GM21515 (cell line): ENCODE measurements at regions not wholly inside any gene's neighbourhood (a gene's known extent, or its start where the extent isn't known, plus 50 kb on each side); places are given as distances from the start of the nearest gene placed in this dataset.

Experiments
- ATAC-seq: cut with Tn5 transposase; IDR thresholded peaks from one replicate; pipeline ENCODE4 v1.9.1; 2021; ENCODE audit not compliant: unreplicated experiment

DNA sequence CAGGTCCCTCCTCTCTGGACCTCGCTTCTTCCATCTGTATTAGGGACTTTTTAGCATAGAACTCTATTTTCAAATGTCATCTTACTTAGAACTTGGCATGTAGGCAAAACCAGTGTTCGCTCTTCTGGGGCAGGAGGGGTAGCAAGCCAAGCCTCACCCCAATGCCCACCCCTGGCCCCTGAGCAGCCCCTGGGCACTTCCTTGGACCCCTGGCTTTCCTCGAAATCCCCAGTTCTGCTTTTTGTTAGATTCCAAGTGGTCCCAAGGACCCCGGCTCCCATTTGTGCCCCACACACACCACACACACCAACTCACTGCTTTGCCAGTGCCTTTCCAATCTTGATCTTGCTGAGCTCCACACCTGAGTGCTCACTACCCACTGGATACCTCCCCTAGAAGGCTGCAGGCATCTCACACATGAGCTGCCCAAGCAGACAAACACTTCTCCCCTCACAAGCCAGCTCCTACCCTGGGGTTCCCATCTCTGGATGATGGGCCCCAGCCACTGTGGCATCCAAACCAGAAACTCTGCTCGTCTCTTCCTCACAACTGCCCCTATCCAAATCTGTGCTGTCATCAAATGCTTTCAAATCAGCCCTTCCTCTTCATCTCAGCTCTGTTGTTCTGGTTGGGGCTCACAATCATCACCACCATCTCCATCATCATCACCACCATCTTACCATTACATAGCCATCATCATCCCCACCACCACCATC, 167.9 kb upstream of the ZMIZ1 start:
- no peak for ATAC-seq

DNA sequence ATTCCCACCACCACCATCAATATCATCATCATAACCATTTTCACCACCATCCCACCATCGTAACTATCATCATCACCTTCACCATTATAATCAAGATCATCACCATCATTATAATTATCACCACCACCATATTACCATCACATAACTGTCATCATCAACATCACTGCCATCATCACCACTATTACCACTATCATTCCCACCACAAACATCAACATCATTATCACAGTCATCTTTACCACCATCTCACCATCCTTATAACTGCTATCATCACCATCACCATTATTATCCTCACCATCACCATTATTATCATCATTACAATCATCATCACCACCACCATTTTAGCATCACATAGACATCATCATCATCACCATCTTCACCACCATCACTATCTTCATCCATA, 167.1 kb upstream of the ZMIZ1 start:
- no peak for ATAC-seq

DNA sequence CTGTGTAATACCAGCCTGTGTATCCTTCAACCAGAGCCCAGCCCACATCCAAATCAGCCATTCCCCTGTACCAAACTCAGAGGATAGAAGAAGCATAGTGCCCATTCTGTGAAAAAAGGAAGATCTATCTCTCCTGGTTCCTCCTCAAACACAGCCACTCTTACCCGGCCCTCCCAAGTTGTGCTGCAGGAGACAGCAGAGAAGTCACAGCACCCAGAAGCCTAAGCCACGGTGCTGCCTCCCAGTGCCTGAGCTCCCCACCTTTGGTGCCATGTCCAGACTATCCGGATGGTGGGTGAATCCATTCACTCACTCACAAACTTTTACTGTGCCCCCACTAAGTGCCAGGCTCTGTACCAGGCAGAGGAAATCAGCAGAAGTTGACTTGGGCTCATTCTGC, 166.0 kb upstream of the ZMIZ1 start:
- no peak for ATAC-seq

GRCh38 chr10:78903341-78903940, 165.3 kb upstream of the ZMIZ1 start:
- ATAC-seq, result no peak

GRCh38 chr10:78904196-78904595, 164.6 kb upstream of the ZMIZ1 start:
- no peak for ATAC-seq

- ATAC-seq, result no peak
Measured at GRCh38 chr10:78905015-78905956, 163.5 kb upstream of the ZMIZ1 start.

GRCh38 chr10:78905957-78906308, 162.8 kb upstream of the ZMIZ1 start:
- ATAC-seq, result no peak

DNA sequence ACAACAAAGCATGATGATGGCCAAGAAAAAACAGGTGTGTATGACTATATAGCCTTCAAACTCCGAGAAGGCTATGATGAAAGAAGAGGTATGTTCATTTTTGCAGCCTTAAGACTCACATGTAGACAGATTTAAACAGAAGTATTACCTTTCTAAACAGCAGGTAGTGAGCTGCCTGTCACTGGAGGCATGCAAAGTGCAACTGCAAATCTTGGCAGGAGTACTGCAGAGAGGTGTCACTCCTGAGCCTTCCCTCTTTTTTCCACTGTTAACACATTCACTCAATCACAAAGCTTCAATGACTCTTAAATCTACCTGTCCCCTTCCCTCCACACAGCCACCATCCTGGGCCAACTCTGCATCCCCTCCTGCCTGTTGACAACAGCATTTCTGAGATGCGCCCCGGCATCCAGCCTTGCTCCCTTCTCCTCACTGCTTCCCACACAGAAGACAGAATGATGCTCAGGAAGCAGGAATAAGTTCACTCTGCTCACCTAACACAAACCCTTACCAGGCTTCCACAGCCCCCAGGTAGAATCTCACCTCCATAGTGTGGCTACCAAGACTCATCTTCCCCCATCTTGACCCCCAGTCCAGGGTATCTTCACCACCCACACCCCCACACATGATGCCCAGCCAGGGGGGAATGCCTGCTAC, 161.9 kb upstream of the ZMIZ1 start:
- ATAC-seq, result no peak

DNA sequence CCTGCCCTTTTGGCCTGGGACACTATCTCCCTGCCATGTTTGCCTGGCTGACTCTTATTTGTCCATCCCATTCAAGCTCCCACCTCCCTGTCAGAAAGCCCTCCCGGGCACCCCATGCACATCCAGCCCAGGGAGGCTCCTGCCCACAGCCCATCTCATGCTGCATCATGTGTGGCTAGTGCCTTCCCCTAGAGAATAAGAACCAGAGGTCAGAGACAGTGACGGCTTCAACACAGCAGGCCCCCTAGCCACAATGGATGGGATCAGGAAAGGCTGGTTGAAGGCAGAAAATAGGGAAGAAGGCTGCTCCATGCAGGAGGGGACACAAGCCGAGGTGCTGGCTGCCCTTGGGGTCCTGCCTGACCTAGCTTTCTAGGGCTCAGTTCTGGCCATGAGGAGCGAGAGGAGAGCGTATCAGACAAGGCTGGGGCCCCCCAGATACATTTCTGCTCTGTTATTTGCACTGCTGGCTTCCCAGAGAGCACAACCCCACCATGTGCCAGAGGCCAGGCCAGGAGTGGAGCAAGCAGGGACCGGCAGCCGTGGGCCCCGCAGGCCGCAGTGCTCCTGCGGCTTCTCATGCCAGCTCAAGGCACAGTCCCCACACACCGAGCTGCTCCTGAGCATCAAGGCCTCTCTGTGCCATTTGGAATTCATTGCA, 161.1 kb upstream of the ZMIZ1 start:
- ATAC-seq, result no peak

- ATAC-seq, result no peak
Measured at GRCh38 chr10:78909221-78909620, 159.5 kb upstream of the ZMIZ1 start.

DNA sequence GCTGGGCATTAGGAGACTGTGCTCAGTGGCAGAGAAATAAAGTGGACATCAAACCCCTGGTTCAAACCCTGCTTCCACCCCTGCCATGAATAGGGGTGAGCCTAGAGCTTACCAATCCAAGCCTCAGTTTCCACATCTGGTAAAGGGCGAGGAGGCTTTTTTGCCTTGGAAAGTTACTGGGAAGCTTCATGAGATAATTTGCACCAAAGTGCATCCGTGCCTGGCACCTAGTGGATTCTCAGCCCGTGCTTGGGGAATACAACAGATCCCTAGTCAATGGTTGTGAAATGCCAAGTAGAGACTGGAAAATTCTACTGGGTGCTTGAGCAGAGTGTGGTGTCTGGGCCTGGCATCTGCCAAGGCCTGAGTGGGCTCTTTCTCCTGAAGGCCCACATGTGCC, 158.7 kb upstream of the ZMIZ1 start:
- ATAC-seq, result no peak

DNA sequence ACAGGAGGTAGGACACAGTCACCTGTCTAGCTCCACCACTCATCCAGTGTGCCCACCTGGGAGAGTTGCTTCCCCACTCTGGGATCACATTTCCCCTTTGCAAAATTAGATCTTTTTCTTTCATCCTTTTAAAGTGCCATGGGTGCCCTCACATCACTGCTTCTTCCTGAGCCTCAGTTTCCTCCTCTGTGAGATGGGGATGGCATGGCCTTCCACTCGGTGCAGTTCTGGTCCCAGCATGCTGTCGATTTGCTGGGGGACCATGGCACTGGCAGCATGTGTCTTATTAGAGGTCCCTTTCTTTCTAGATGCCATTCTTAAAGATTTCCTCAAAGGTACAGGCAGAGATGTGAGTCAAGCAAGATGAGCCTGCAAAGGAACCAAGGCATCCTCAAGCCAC, 158.3 kb upstream of the ZMIZ1 start:
- no peak for ATAC-seq

- ATAC-seq, result no peak
Measured at GRCh38 chr10:78910886-78911285, 157.9 kb upstream of the ZMIZ1 start.

GRCh38 chr10:78911533-78912340, 157.0 kb upstream of the ZMIZ1 start:
- no peak for ATAC-seq

GRCh38 chr10:78912361-78913218, 156.2 kb upstream of the ZMIZ1 start:
- ATAC-seq, result no peak

DNA sequence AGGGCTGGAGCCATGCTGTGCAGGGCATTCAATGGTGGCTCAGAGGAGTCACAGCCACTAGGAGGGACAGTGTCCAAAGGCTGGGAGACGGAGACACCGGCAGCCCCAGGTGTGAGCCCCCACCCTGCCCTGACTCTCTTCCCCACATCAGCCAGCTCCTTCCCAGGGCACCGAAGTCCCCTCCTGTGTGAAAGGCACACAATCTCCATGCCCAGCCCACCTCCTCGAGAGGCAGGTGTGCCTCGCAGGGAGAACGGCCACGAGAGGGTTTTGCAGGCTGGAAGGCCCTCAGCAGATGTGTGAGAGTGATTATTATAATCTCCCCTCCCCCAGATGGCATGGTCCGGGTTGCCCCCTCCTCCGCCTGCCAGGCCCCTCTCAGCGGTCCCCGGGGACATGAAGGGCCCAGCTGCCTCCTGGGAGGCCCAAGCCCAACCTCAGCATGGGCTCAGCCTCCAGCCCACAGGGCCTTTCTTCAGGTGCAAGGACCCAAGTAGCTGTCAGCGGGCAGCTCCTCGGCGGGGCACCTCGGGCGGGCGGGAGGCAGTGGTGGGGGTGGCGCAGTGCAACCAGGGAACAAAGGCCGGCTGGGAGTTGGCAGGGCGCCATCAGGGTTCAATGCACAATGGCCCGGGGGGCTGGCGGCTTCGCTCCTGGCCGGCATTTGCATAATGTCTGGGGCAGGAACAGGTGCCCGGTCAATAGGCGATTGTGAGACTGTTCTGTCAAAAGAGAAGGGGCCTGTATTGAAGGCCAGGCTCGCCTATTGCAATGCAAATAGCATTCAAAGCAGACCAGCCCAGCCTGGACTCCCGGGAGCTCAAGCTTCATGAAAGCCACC, 155.3 kb upstream of the ZMIZ1 start:
- no peak for ATAC-seq

DNA sequence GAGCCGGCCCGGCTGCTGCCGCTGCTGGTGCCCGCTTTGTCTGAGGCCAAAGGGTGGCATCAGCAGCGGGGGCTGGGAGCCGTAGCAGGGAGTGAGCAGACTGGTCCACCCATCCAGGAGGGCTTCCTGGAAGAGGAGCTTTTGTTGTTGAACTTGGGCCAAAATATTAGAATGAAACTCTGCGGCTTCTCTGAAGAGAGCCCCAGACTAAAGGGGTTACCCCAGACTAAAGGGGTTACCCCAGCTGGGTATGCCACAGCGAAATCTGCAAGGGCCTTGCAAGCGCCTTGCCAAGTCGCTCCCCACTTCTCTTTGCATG, 154.7 kb upstream of the ZMIZ1 start:
- ATAC-seq, result no peak

- no peak for ATAC-seq
Measured at GRCh38 chr10:78914502-78915189, 154.1 kb upstream of the ZMIZ1 start.
